Adrenal gland (tissue), 5 donors: ENCODE measurements at regions not wholly inside any gene's neighbourhood (a gene's known extent, or its start where the extent isn't known, plus 50 kb on each side); places are given as distances from the start of the nearest gene placed in this dataset.

Experiments used
- POLR2A ChIP-seq, 2 donors: fragments of 450-650 bp; IDR thresholded peaks; one replicate each; pipeline ENCODE4 v1.6.1; 2017; ENCODE audit warnings: antibody characterized with exemption in 2 of 2, mild to moderate bottlenecking in 2 of 2, moderate library complexity in 1 of 2
- TF ChIP-seq, protein P1 (sequence below), 6 experiments: fragments of 450-650 bp in 4 of 6; fragments of 200-600 bp in 2 of 6; sonication (generic) in 1 of 6; IDR thresholded peaks; 1 replicate in 5 of 6; 2 replicates in 1 of 6; pipeline versions ENCODE4 v1.5.1 to v1.8.0; 2016 to 2021; ENCODE audit warnings: antibody characterized with exemption in 6 of 6, mild to moderate bottlenecking in 2 of 6, moderate library complexity in 1 of 6
- donor health status: DM: no; HTN: no; CAD: no.

DNA sequence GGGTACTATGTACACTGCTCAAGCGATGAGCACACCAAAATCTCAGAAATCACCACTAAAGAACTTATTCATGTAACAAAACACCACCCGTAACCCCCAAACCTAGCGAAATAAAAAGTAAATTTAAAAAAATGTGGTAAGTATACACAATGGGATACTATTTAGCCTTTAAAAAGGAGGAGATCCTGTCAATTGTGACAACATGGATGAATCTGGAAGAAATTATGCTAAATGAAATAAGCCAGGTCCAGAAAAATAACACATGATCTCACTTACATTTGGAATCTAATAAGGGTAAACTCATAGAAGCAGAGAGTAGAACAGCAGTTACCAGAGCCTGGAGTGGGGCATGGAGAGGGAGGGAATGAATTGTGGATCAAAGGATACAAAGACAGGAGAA, 98.5 kb upstream of the SPATS2L start:
- TF ChIP-seq, protein P1, sequence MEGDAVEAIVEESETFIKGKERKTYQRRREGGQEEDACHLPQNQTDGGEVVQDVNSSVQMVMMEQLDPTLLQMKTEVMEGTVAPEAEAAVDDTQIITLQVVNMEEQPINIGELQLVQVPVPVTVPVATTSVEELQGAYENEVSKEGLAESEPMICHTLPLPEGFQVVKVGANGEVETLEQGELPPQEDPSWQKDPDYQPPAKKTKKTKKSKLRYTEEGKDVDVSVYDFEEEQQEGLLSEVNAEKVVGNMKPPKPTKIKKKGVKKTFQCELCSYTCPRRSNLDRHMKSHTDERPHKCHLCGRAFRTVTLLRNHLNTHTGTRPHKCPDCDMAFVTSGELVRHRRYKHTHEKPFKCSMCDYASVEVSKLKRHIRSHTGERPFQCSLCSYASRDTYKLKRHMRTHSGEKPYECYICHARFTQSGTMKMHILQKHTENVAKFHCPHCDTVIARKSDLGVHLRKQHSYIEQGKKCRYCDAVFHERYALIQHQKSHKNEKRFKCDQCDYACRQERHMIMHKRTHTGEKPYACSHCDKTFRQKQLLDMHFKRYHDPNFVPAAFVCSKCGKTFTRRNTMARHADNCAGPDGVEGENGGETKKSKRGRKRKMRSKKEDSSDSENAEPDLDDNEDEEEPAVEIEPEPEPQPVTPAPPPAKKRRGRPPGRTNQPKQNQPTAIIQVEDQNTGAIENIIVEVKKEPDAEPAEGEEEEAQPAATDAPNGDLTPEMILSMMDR (IDR thresholded peaks at IDR 0.05): no peak
- TF ChIP-seq POLR2A (IDR thresholded peaks at IDR 0.05): no peak
